Adrenal gland (tissue), 9 donors: ENCODE measurements at regions not wholly inside any gene's neighbourhood (a gene's known extent, or its start where the extent isn't known, plus 50 kb on each side); places are given as distances from the start of the nearest gene placed in this dataset.

Experiments
- DNase-seq, 7 donors: peaks; one replicate each; pipeline ENCODE4 v3.0.0-alpha.2; 2019 to 2020
- H3K27ac ChIP-seq, 5 donors: fragments of 200-600 bp; sonication (generic) in 4 of 5; 1 replicate in 3 of 5; 2 replicates in 2 of 5; pipeline versions ENCODE4 v1.5.1 to v1.8.0; 2016 to 2020; ENCODE audit warnings: mild to moderate bottlenecking in 1 of 5
- H3K27me3 ChIP-seq: fragments of 200-600 bp; 2 replicates; pipeline ENCODE4 v1.8.0; 2021
- H3K36me3 ChIP-seq, 2 donors: fragments of 200-600 bp; replicated peaks in 1 of 2; 1 replicate in 1 of 2; 2 replicates in 1 of 2; pipeline versions ENCODE4 v1.5.1 to v1.8.0; 2018 to 2022
- H3K4me1 ChIP-seq, 2 donors: fragments of 200-600 bp; replicated peaks in 1 of 2; 1 replicate in 1 of 2; 2 replicates in 1 of 2; pipeline versions ENCODE4 v1.5.1 to v1.8.0; 2018 to 2021
- H3K4me3 ChIP-seq, 4 donors: fragments of 200-600 bp; sonication (generic) in 3 of 4; one replicate each; pipeline ENCODE4 v1.5.1; 2016 to 2018
- H3K9me3 ChIP-seq, 3 donors: fragments of 200-600 bp; sonication (generic) in 1 of 3; replicated peaks in 1 of 3; 1 replicate in 2 of 3; 2 replicates in 1 of 3; pipeline versions ENCODE4 v1.5.1 to v1.8.0; 2016 to 2021
- POLR2A ChIP-seq, 2 donors: fragments of 450-650 bp; IDR thresholded peaks; one replicate each; pipeline ENCODE4 v1.6.1; 2017; ENCODE audit warnings: antibody characterized with exemption in 2 of 2, mild to moderate bottlenecking in 2 of 2, moderate library complexity in 1 of 2
- WGBS, 4 donors: extraction: QIAGEN DNeasy Blood & Tissue Kit in 2 of 4; methylation state at CpG; one replicate each; pipeline versions ENCODE4 v1.1.5 to v1.1.7; 2013 to 2017; 5-methylcytosine and 5-hydroxymethylcytosine counted together
- intact Hi-C, 2 donors: fragments of 100-400 bp; cut with DNase I; formaldehyde crosslinking; loops; one replicate each; pipeline versions ENCODE4 v1.14.1 to v1.15.0; 2022 to 2023
- TF ChIP-seq, protein P1 (sequence below), 6 experiments: fragments of 450-650 bp in 4 of 6; fragments of 200-600 bp in 2 of 6; sonication (generic) in 1 of 6; IDR thresholded peaks; 1 replicate in 5 of 6; 2 replicates in 1 of 6; pipeline versions ENCODE4 v1.5.1 to v1.8.0; 2016 to 2021; ENCODE audit warnings: antibody characterized with exemption in 6 of 6, mild to moderate bottlenecking in 2 of 6, moderate library complexity in 1 of 6
- donor health status: healthy with polysubstance abuse.
- donor health status: Bipolar disorder and iron deficiency.
- donor health status: DM: yes; HTN: yes; CAD: no.
- donor health status: DM: no; HTN: no; CAD: no.
- donor health status: DM: no; HTN: no; CAD: no.

DNA sequence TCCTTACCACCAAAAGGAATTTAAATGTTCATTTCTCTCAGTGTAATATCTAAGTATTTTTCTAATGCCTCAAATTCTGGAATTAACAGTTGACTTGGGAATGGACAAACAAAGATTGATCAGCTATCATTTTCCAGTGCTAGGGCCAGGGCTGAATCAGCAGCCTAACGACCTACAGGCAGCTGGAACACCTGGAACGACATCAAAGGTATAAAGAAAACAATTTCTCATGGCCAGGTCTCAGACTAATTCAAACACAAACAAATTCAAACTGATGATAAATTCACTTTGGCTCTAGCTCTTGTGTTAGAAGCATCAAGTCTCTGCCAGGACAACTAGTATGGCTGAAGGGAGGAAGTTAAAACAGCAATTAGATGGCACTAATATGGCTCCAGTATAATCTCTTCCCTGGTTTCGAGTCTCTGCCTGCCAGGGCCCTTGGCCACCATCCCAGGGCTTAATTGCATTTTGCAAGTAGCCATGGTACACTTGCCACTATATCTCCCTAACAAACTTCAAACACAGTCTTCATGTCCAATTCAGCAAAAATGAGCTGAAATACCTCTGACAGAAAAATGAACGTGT lies 70.2 kb upstream of the FSHR start:
- Histone ChIP-seq H3K4me3 (no peak overlapping the region), H3K4me1 (no peaks in the 10 kb centered on the region), H3K9me3 (no peaks in the 10 kb centered on the region), H3K36me3 (no peaks in the 10 kb centered on the region), H3K27ac (no peak overlapping the region), H3K27me3 (no peaks in the 10 kb centered on the region)
- DNase-seq, result no peak
- intact Hi-C loops, result no loop called here
- no peak for TF ChIP-seq POLR2A (IDR thresholded peaks at IDR 0.05)
- TF ChIP-seq, protein P1, sequence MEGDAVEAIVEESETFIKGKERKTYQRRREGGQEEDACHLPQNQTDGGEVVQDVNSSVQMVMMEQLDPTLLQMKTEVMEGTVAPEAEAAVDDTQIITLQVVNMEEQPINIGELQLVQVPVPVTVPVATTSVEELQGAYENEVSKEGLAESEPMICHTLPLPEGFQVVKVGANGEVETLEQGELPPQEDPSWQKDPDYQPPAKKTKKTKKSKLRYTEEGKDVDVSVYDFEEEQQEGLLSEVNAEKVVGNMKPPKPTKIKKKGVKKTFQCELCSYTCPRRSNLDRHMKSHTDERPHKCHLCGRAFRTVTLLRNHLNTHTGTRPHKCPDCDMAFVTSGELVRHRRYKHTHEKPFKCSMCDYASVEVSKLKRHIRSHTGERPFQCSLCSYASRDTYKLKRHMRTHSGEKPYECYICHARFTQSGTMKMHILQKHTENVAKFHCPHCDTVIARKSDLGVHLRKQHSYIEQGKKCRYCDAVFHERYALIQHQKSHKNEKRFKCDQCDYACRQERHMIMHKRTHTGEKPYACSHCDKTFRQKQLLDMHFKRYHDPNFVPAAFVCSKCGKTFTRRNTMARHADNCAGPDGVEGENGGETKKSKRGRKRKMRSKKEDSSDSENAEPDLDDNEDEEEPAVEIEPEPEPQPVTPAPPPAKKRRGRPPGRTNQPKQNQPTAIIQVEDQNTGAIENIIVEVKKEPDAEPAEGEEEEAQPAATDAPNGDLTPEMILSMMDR (IDR thresholded peaks at IDR 0.05), result no peak
- WGBS, 4 donors, result 33 to 46% (median 40%) methylated on average over 4 of the region's 4 CpGs

DNA sequence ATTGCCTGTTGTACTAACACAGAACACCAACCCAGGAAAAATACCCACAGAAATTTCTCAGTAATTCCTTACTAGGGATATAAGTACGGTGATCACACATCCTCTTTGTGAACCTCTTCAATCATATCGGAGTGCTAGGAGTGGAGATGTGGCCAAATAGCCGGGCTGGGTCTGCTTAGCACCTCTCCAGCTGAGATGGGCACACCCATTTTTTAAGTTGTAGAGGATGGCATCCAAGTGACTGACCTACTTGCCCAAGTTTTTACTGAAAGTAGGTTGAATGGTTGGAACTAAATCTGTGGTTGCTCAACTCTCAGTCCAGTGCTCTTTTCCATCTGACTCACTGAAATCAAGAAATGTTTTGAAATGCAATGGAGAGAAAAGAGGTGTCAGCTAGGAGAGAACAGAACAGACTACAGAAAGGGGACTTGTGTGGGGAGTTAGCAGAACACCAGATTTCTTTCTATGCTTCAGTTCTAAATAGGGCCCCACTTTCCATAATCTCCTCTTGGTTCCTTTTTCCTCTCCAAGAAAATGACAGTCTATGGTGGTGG lies 68.7 kb upstream of the FSHR start:
- 35 to 71% (median 57%) methylated on average over 3 of the region's 3 CpGs for WGBS, 4 donors
- no peaks in the 10 kb centered on the region for H3K4me1 ChIP-seq
- intact Hi-C loops, result no loop called here
- TF ChIP-seq, protein P1 (IDR thresholded peaks at IDR 0.05), result no peak
- TF ChIP-seq POLR2A (IDR thresholded peaks at IDR 0.05), result no peak
- H3K27me3 ChIP-seq, result no peaks in the 10 kb centered on the region
- DNase-seq, result no peak
- no peak overlapping the region for H3K4me3 ChIP-seq
- no peaks in the 10 kb centered on the region for H3K36me3 ChIP-seq
- H3K9me3 ChIP-seq, result no peaks in the 10 kb centered on the region
- no peak overlapping the region for H3K27ac ChIP-seq

DNA sequence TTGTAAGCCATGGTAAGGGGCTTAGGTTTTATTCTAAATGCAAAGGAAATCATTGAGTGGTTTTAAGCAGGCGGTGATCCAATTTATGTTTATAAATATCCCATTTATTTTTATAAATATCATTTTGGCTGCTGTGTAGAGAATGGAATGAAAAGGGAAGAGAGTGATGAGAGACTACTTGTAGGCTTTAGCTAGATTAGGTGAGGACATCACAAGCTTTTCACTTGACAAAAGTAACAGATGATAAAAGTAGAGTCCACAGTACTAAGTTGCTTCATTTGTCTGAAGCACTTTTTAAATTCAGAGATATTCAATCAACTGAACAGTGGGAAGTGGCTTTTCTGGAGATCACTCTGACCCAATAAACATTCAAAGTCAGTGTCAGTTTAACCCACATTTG lies 65.4 kb upstream of the FSHR start:
- Histone ChIP-seq H3K27me3 (no peaks in the 10 kb centered on the region), H3K4me3 (no peak overlapping the region), H3K4me1 (no peaks in the 10 kb centered on the region), H3K36me3 (no peaks in the 10 kb centered on the region), H3K27ac (no peak overlapping the region), H3K9me3 (no peaks in the 10 kb centered on the region)
- WGBS, 4 donors, result 86 to 93% (median 89%) methylated on average over 1 of the region's 1 CpG
- intact Hi-C loops, result no loop called here
- DNase-seq, result no peak
- TF ChIP-seq POLR2A (IDR thresholded peaks at IDR 0.05), result no peak
- TF ChIP-seq, protein P1 (IDR thresholded peaks at IDR 0.05), result no peak

DNA sequence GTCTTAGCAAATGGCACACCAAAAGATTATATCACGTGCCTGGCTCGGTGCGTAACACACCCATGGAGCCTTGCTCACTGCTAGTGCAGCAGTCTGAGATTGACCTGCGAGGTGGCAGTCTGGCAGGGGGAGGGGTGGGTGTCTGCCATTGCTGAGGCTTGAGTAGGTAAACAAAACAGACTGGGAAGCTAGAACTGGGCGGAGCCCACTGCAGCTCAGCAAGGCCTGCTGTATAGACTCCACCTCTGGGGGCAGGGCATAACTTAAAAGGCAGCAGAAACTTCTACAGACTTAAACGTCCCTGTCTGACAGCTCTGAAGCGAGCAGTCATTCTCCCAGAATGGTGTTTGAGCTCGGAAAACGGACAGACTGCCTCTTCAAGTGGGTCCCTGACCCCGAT lies 55.9 kb upstream of the FSHR start:
- 42 to 56% (median 48%) methylated on average over 4 to 10 of the region's 10 CpGs for WGBS, 4 donors
- DNase-seq, result no peak
- Histone ChIP-seq H3K27ac (no peak overlapping the region), H3K4me3 (no peak overlapping the region), H3K36me3 (no peaks in the 10 kb centered on the region), H3K9me3 (no peaks in the 10 kb centered on the region), H3K4me1 (no peaks in the 10 kb centered on the region), H3K27me3 (no peaks in the 10 kb centered on the region)
- intact Hi-C loops, result no loop called here
- TF ChIP-seq POLR2A (IDR thresholded peaks at IDR 0.05), result no peak
- TF ChIP-seq, protein P1 (IDR thresholded peaks at IDR 0.05), result no peak
